AG09319 (cell line): ENCODE measurements at regions not wholly inside any gene's neighbourhood (a gene's known extent, or its start where the extent isn't known, plus 50 kb on each side); places are given as distances from the start of the nearest gene placed in this dataset.
"Not testable (repeated sequence)": the region's sequence is repeated elsewhere in the genome, so short reads cannot be mapped to it uniquely, and the experiment has no call there.

Source experiments
- DNase-seq: peaks from one replicate; pipeline ENCODE4 v3.0.0-alpha.2; 2010; ENCODE audit warnings: low read depth; ENCODE audit errors: extremely low read depth
- CTCF ChIP-seq: IDR thresholded peaks from 2 replicates; pipeline ENCODE4 v1.5.1; 2011; ENCODE audit warnings: low read depth, mild to moderate bottlenecking, inconsistent platforms, low read length, moderate library complexity

GRCh38 chr4:174183259-174183658 is 100.2 kb downstream of the FBXO8 start:
- DNase-seq: no peak

GRCh38 chr4:174181827-174182226 is 101.6 kb downstream of the FBXO8 start:
- no peak for DNase-seq
- TF ChIP-seq CTCF: no peak

More at GRCh38 chr4:174183259-174183658, 100.2 kb downstream of the FBXO8 start:
- TF ChIP-seq CTCF: no peak

GRCh38 chr4:174177536-174177935 is 105.9 kb downstream of the FBXO8 start:
- TF ChIP-seq CTCF: no peak
- no peak for DNase-seq

- DNase-seq: not testable (repeated sequence)
Measured at GRCh38 chr4:174175836-174176235, 107.6 kb downstream of the FBXO8 start.

GRCh38 chr4:174173360-174173759 is 110.1 kb downstream of the FBXO8 start:
- DNase-seq: no peak
- no peak for TF ChIP-seq CTCF

- TF ChIP-seq CTCF: no peak
- no peak for DNase-seq
Measured at GRCh38 chr4:174172274-174172673, 111.2 kb downstream of the FBXO8 start.

GRCh38 chr4:174170906-174171305 is 112.6 kb downstream of the FBXO8 start:
- no peak for TF ChIP-seq CTCF
- no peak for DNase-seq

- TF ChIP-seq CTCF: no peak
Measured at GRCh38 chr4:174170091-174170490, 113.4 kb downstream of the FBXO8 start.

More at GRCh38 chr4:174170091-174170490, 113.4 kb downstream of the FBXO8 start:
- no peak for DNase-seq
